ENCODE measurements at regions not wholly inside any gene's neighbourhood (a gene's known extent, or its start where the extent isn't known, plus 50 kb on each side); places are given as distances from the start of the nearest gene placed in this dataset.
"Not testable (repeated sequence)": the region's sequence is repeated elsewhere in the genome, so short reads cannot be mapped to it uniquely, and the experiment has no call there.

GRCh38 chr2:144972676-144973075, 452.8 kb upstream of the ZEB2 start:
- no peak overlapping the region for H3K27ac ChIP-seq (ENCODE audit: low read depth, low read length)
- no peak for DNase-seq (ENCODE audit: low read depth in 4 of 6, low spot score in 6 of 6)
- 100% methylated on average over 1 of the region's 3 CpGs for WGBS (ENCODE audit: insufficient coverage)
- H3K9me3 ChIP-seq (ENCODE audit: control insufficient read depth, insufficient read depth, low read length) = peaks cover 3% of the 10 kb centered on the region
- no peak overlapping the region for H3K4me3 ChIP-seq (ENCODE audit: low read depth, low read length)
- no peaks in the 10 kb centered on the region for H3K36me3 ChIP-seq (ENCODE audit: control insufficient read depth, insufficient read depth, low read length)
- no peaks in the 10 kb centered on the region for H3K4me1 ChIP-seq (ENCODE audit: control insufficient read depth, insufficient read depth, low read length)
- no peaks in the 10 kb centered on the region for H3K27me3 ChIP-seq (ENCODE audit: control insufficient read depth, insufficient read depth, low read length)

- WGBS (ENCODE audit: insufficient coverage) = no CpG with 5 or more reads among the region's 6 CpGs
- H3K4me3 ChIP-seq (ENCODE audit: low read depth, low read length) = no peak overlapping the region
- H3K36me3 ChIP-seq (ENCODE audit: control insufficient read depth, insufficient read depth, low read length) = no peaks in the 10 kb centered on the region
- no peaks in the 10 kb centered on the region for H3K4me1 ChIP-seq (ENCODE audit: control insufficient read depth, insufficient read depth, low read length)
- H3K9me3 ChIP-seq (ENCODE audit: control insufficient read depth, insufficient read depth, low read length) = peaks cover 3% of the 10 kb centered on the region
- no peak for DNase-seq (ENCODE audit: low read depth in 4 of 6, low spot score in 6 of 6)
- no peak overlapping the region for H3K27ac ChIP-seq (ENCODE audit: low read depth, low read length)
- no peaks in the 10 kb centered on the region for H3K27me3 ChIP-seq (ENCODE audit: control insufficient read depth, insufficient read depth, low read length)
Measured at GRCh38 chr2:144971786-144972335, 451.9 kb upstream of the ZEB2 start.

- not testable (repeated sequence) for DNase-seq (ENCODE audit: low read depth in 4 of 6, low spot score in 6 of 6); H3K36me3 ChIP-seq (ENCODE audit: control insufficient read depth, insufficient read depth, low read length); H3K4me3 ChIP-seq (ENCODE audit: low read depth, low read length); H3K4me1 ChIP-seq (ENCODE audit: control insufficient read depth, insufficient read depth, low read length); H3K27me3 ChIP-seq (ENCODE audit: control insufficient read depth, insufficient read depth, low read length); H3K27ac ChIP-seq (ENCODE audit: low read depth, low read length); H3K9me3 ChIP-seq (ENCODE audit: control insufficient read depth, insufficient read depth, low read length)
- WGBS (ENCODE audit: insufficient coverage) = no CpG with 5 or more reads among the region's 1 CpG
Measured at GRCh38 chr2:144970410-144970809, 450.5 kb upstream of the ZEB2 start.

- not testable (repeated sequence) for DNase-seq (ENCODE audit: low read depth in 4 of 6, low spot score in 6 of 6); H3K4me3 ChIP-seq (ENCODE audit: low read depth, low read length); H3K9me3 ChIP-seq (ENCODE audit: control insufficient read depth, insufficient read depth, low read length); H3K4me1 ChIP-seq (ENCODE audit: control insufficient read depth, insufficient read depth, low read length); H3K27ac ChIP-seq (ENCODE audit: low read depth, low read length); H3K36me3 ChIP-seq (ENCODE audit: control insufficient read depth, insufficient read depth, low read length); H3K27me3 ChIP-seq (ENCODE audit: control insufficient read depth, insufficient read depth, low read length)
- 93% methylated on average over 1 of the region's 1 CpG for WGBS (ENCODE audit: insufficient coverage)
Measured at GRCh38 chr2:144969564-144969963, 449.6 kb upstream of the ZEB2 start.

DNA sequence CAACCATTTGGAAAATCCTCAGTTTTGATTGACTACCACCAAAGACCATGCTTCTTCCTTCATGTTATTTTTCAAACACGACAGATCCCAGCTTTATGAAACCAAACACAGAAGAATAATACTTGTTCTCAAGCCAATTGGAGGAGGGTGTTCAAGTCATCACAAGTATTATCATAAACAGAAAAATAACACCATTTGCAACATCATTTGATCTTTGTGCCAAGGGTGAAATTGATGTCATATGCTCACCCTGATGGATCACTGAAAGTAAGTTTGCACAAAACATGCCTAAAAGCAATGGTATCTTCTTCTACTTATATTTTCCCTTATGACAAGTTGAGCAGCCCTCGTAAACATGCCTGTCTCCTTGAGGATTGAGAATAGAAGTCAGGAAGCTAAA, 448.0 kb upstream of the ZEB2 start:
- Histone ChIP-seq H3K27me3 (ENCODE audit: control insufficient read depth, insufficient read depth, low read length) (no peaks in the 10 kb centered on the region), H3K4me3 (ENCODE audit: low read depth, low read length) (no peak overlapping the region), H3K27ac (ENCODE audit: low read depth, low read length) (no peak overlapping the region), H3K36me3 (ENCODE audit: control insufficient read depth, insufficient read depth, low read length) (no peaks in the 10 kb centered on the region), H3K9me3 (ENCODE audit: control insufficient read depth, insufficient read depth, low read length) (peaks cover 3% of the 10 kb centered on the region), H3K4me1 (ENCODE audit: control insufficient read depth, insufficient read depth, low read length) (no peaks in the 10 kb centered on the region)
- no peak for DNase-seq (ENCODE audit: low read depth in 4 of 6, low spot score in 6 of 6)
- WGBS (ENCODE audit: insufficient coverage) = no CpG with 5 or more reads among the region's 2 CpGs

DNA sequence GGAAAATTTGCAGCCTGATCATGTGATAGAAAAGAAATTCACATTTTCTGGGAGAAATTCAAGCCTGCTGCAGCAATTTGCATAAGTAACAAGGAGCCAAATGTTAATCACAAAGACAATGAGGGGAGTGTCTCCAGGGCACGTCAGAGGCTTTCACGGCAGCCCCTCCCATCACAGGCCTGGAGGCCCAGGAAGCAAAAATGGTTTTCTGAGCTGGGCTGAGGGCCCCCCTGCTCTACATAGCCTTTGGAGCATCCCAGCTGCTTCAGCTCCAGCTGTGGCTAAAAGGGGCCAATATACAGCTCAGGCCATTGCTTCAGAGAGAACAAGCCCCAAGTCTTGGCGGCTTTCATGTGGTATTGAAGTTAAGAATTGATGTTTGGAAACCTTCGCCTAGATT, 445.3 kb upstream of the ZEB2 start:
- Histone ChIP-seq H3K27me3 (ENCODE audit: control insufficient read depth, insufficient read depth, low read length) (no peaks in the 10 kb centered on the region), H3K9me3 (ENCODE audit: control insufficient read depth, insufficient read depth, low read length) (peaks cover 2% of the 10 kb centered on the region), H3K36me3 (ENCODE audit: control insufficient read depth, insufficient read depth, low read length) (no peaks in the 10 kb centered on the region), H3K27ac (ENCODE audit: low read depth, low read length) (no peak overlapping the region), H3K4me3 (ENCODE audit: low read depth, low read length) (no peak overlapping the region), H3K4me1 (ENCODE audit: control insufficient read depth, insufficient read depth, low read length) (no peaks in the 10 kb centered on the region)
- 95% methylated on average over 4 of the region's 4 CpGs for WGBS (ENCODE audit: insufficient coverage)
- no peak for DNase-seq (ENCODE audit: low read depth in 4 of 6, low spot score in 6 of 6)

GRCh38 chr2:144963031-144963430, 443.1 kb upstream of the ZEB2 start:
- WGBS (ENCODE audit: insufficient coverage) = no CpG with 5 or more reads among the region's 2 CpGs
- DNase-seq (ENCODE audit: low read depth in 4 of 6, low spot score in 6 of 6) = no peak
- H3K4me3 ChIP-seq (ENCODE audit: low read depth, low read length) = no peak overlapping the region
- H3K4me1 ChIP-seq (ENCODE audit: control insufficient read depth, insufficient read depth, low read length) = no peaks in the 10 kb centered on the region
- H3K27me3 ChIP-seq (ENCODE audit: control insufficient read depth, insufficient read depth, low read length) = no peaks in the 10 kb centered on the region
- no peaks in the 10 kb centered on the region for H3K9me3 ChIP-seq (ENCODE audit: control insufficient read depth, insufficient read depth, low read length)
- no peaks in the 10 kb centered on the region for H3K36me3 ChIP-seq (ENCODE audit: control insufficient read depth, insufficient read depth, low read length)
- no peak overlapping the region for H3K27ac ChIP-seq (ENCODE audit: low read depth, low read length)

DNA sequence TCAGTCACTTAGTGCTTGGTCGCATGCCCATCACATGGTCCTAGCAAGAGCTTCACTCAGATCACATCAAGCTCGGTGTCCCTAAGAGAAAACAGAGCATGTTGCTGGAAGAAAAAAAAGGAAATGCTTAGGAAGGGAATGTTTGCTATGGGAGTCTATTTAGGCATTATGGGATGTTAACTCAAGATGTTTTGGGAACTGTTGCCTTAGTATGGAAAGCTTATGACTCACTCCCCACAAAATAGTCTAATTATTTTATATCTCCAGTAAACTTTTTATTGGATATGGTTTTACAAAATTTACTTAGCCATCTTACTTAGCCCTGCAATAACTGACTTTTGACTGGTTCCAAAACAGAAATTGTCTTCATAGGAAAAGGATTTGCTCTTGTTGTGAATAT, 439.5 kb upstream of the ZEB2 start:
- WGBS (ENCODE audit: insufficient coverage) = 100% methylated on average over 1 of the region's 2 CpGs
- Histone ChIP-seq H3K4me1 (ENCODE audit: control insufficient read depth, insufficient read depth, low read length) (no peaks in the 10 kb centered on the region), H3K36me3 (ENCODE audit: control insufficient read depth, insufficient read depth, low read length) (no peaks in the 10 kb centered on the region), H3K27me3 (ENCODE audit: control insufficient read depth, insufficient read depth, low read length) (no peaks in the 10 kb centered on the region), H3K9me3 (ENCODE audit: control insufficient read depth, insufficient read depth, low read length) (no peaks in the 10 kb centered on the region), H3K4me3 (ENCODE audit: low read depth, low read length) (no peak overlapping the region), H3K27ac (ENCODE audit: low read depth, low read length) (no peak overlapping the region)
- DNase-seq (ENCODE audit: low read depth in 4 of 6, low spot score in 6 of 6) = no peak

- 100% methylated on average over 2 of the region's 3 CpGs for WGBS (ENCODE audit: insufficient coverage)
- Histone ChIP-seq H3K4me1 (ENCODE audit: control insufficient read depth, insufficient read depth, low read length) (no peaks in the 10 kb centered on the region), H3K4me3 (ENCODE audit: low read depth, low read length) (no peak overlapping the region), H3K9me3 (ENCODE audit: control insufficient read depth, insufficient read depth, low read length) (no peaks in the 10 kb centered on the region), H3K27me3 (ENCODE audit: control insufficient read depth, insufficient read depth, low read length) (no peaks in the 10 kb centered on the region), H3K36me3 (ENCODE audit: control insufficient read depth, insufficient read depth, low read length) (no peaks in the 10 kb centered on the region), H3K27ac (ENCODE audit: low read depth, low read length) (no peak overlapping the region)
- DNase-seq (ENCODE audit: low read depth in 4 of 6, low spot score in 6 of 6) = no peak
Measured at GRCh38 chr2:144950899-144951560, 431.1 kb upstream of the ZEB2 start.

DNA sequence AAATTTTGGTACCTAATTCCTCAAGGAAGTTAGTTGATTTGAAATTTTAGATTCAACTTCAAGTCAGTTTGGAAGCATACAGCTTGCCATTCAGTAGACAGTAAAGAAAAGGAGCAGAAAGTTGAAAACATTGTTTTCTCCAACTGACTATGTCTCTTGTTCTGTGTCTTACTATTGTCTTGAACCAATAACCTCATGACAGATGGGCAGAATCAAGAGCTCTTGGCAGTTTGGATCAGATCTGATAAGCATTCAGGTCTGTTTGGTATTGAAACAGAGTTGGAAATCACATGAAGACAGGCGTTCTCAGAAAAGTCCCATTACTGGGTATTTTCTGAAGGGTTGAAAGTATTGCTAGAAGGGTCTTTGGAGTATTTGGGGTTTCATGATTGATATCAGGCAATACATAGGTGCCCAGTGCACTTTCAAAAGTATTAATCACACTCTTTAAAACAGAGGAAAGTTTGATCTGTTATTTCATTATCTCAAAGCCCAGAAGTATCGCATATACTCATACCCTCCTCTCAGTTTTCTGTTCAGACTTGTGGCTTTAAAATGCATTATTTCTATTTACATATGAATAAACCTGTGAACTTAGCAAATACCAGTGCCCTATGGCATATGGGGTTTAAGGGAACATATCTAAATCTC, 428.4 kb upstream of the ZEB2 start:
- no peaks in the 10 kb centered on the region for H3K36me3 ChIP-seq (ENCODE audit: control insufficient read depth, insufficient read depth, low read length)
- H3K27ac ChIP-seq (ENCODE audit: low read depth, low read length) = no peak overlapping the region
- 63% methylated on average over 1 of the region's 2 CpGs for WGBS (ENCODE audit: insufficient coverage)
- H3K9me3 ChIP-seq (ENCODE audit: control insufficient read depth, insufficient read depth, low read length) = no peaks in the 10 kb centered on the region
- H3K4me1 ChIP-seq (ENCODE audit: control insufficient read depth, insufficient read depth, low read length) = no peaks in the 10 kb centered on the region
- H3K27me3 ChIP-seq (ENCODE audit: control insufficient read depth, insufficient read depth, low read length) = no peaks in the 10 kb centered on the region
- DNase-seq (ENCODE audit: low read depth in 4 of 6, low spot score in 6 of 6) = no peak
- no peak overlapping the region for H3K4me3 ChIP-seq (ENCODE audit: low read depth, low read length)
